ENCODE measurements at regions not wholly inside any gene's neighbourhood (a gene's known extent, or its start where the extent isn't known, plus 50 kb on each side); places are given as distances from the start of the nearest gene placed in this dataset.

DNA sequence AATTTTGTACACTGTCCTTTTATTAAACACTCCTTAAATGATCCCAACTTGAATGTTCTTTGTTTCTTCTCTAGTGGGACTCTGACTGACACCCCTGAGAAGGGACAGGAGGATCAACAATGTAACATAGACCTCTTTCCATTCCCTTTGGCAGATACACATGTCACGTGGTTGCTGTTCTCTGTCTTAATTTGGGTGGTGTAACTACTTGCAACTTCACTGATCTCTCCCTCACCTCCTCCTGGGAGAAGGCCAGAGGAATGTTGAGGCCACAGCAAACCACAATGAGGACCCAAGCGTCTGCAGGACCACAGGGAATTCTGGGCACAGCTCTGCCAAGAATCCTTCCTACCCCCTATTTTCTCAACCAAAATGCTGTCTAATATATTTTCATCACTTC is 205.6 kb downstream of the RTP5 start:
- TF ChIP-seq, protein P1, sequence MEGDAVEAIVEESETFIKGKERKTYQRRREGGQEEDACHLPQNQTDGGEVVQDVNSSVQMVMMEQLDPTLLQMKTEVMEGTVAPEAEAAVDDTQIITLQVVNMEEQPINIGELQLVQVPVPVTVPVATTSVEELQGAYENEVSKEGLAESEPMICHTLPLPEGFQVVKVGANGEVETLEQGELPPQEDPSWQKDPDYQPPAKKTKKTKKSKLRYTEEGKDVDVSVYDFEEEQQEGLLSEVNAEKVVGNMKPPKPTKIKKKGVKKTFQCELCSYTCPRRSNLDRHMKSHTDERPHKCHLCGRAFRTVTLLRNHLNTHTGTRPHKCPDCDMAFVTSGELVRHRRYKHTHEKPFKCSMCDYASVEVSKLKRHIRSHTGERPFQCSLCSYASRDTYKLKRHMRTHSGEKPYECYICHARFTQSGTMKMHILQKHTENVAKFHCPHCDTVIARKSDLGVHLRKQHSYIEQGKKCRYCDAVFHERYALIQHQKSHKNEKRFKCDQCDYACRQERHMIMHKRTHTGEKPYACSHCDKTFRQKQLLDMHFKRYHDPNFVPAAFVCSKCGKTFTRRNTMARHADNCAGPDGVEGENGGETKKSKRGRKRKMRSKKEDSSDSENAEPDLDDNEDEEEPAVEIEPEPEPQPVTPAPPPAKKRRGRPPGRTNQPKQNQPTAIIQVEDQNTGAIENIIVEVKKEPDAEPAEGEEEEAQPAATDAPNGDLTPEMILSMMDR (IDR thresholded peaks at IDR 0.05; ENCODE audit: poor library complexity) = no peak
- TF ChIP-seq EZH2 (IDR thresholded peaks at IDR 0.05; ENCODE audit: borderline replicate concordance) (no peak), EZH2phosphoT487 (IDR thresholded peaks at IDR 0.05; ENCODE audit: low read depth, severe bottlenecking, unreplicated experiment) (no peak)
